ENCODE measurements at regions not wholly inside any gene's neighbourhood (a gene's known extent, or its start where the extent isn't known, plus 50 kb on each side); places are given as distances from the start of the nearest gene placed in this dataset.
"Not testable (repeated sequence)": the region's sequence is repeated elsewhere in the genome, so short reads cannot be mapped to it uniquely, and the experiment has no call there.

GRCh38 chr7:156022483-156023459 is 210.5 kb upstream of the SHH start:
- DNase-seq (no peak), ATAC-seq (no peak)
- intact Hi-C loops (cut with micrococcal nuclease) = no loop called here

GRCh38 chr7:156021471-156021870 is 209.2 kb upstream of the SHH start:
- intact Hi-C loops (cut with micrococcal nuclease) = no loop called here
- no peak for DNase-seq
- no peak for ATAC-seq

GRCh38 chr7:156020566-156020965 is 208.3 kb upstream of the SHH start:
- DNase-seq = no peak
- no peak for ATAC-seq
- intact Hi-C loops (cut with micrococcal nuclease) = no loop called here

GRCh38 chr7:156019776-156020565 is 207.7 kb upstream of the SHH start:
- DNase-seq = no peak
- no peak for ATAC-seq
- intact Hi-C loops (cut with micrococcal nuclease) = no loop called here

- intact Hi-C loops (cut with micrococcal nuclease) = no loop called here
- ATAC-seq (no peak), DNase-seq (no peak)
These were observed 207.0 kb upstream of the SHH start for GRCh38 chr7:156019308-156019707.

GRCh38 chr7:156017916-156018700 is 205.8 kb upstream of the SHH start:
- DNase-seq (no peak), ATAC-seq (no peak)
- intact Hi-C loops (cut with micrococcal nuclease) = no loop called here

GRCh38 chr7:156017431-156017830 is 205.2 kb upstream of the SHH start:
- intact Hi-C loops (cut with micrococcal nuclease) = no loop called here
- no peak for DNase-seq

GRCh38 chr7:156015237-156016020 is 203.2 kb upstream of the SHH start:
- DNase-seq (no peak), ATAC-seq (no peak)
- intact Hi-C loops (cut with micrococcal nuclease) = no loop called here

More at GRCh38 chr7:156017431-156017830, 205.2 kb upstream of the SHH start:
- no peak for ATAC-seq

- ATAC-seq (no peak), DNase-seq (no peak)
- intact Hi-C loops (cut with micrococcal nuclease) = no loop called here
These were observed 202.5 kb upstream of the SHH start for GRCh38 chr7:156014808-156015207.

GRCh38 chr7:156014201-156014600 is 201.9 kb upstream of the SHH start:
- intact Hi-C loops (cut with micrococcal nuclease) = no loop called here
- ATAC-seq (no peak), DNase-seq (no peak)

- no peak for ATAC-seq
- DNase-seq = no peak
- intact Hi-C loops (cut with micrococcal nuclease) = no loop called here
These were observed 200.1 kb upstream of the SHH start for GRCh38 chr7:156012412-156012811.

- intact Hi-C loops (cut with micrococcal nuclease) = loop anchor here (5.0 kb wide), 1 partner anchor 182 kb away; no protein-coding TSS in a partner anchor
- no peak for ATAC-seq
- no peak for DNase-seq
These were observed 197.3 kb upstream of the SHH start for GRCh38 chr7:156009569-156009968.

- intact Hi-C loops (cut with micrococcal nuclease) = loop anchor here (5.0 kb wide), 1 partner anchor 180 kb away; no protein-coding TSS in a partner anchor
- not testable (repeated sequence) for DNase-seq, ATAC-seq
These were observed 194.6 kb upstream of the SHH start for GRCh38 chr7:156006876-156007275.

GRCh38 chr7:156006024-156006423 is 193.8 kb upstream of the SHH start:
- DNase-seq (no peak), ATAC-seq (no peak)
- intact Hi-C loops (cut with micrococcal nuclease) = loop anchor here (5.0 kb wide), 1 partner anchor 179 kb away; no protein-coding TSS in a partner anchor

- no peak for ATAC-seq
- DNase-seq = no peak
- intact Hi-C loops (cut with micrococcal nuclease) = loop anchor here (5.0 kb wide), 1 partner anchor 178 kb away; no protein-coding TSS in a partner anchor
These were observed 193.0 kb upstream of the SHH start for GRCh38 chr7:156005202-156005691.

- DNase-seq = no peak
- no peak for ATAC-seq
- intact Hi-C loops (cut with micrococcal nuclease) = loop anchor here (5.0 kb wide), 1 partner anchor 177 kb away; no protein-coding TSS in a partner anchor
These were observed 192.3 kb upstream of the SHH start for GRCh38 chr7:156004265-156005201.

All from left ventricle myocardium superior (tissue), 1 donor.